Right lobe of liver (tissue), 6 donors: ENCODE measurements at regions not wholly inside any gene's neighbourhood (a gene's known extent, or its start where the extent isn't known, plus 50 kb on each side); places are given as distances from the start of the nearest gene placed in this dataset.
A peak's percentile ranks its signal among the peaks of the same experiment; 100 is the strongest.

Experiments used
- ATAC-seq, 4 donors: fragments of 200-7000 bp; cut with Tn5 transposase; one replicate each; pipeline ENCODE4 v1.9.1; 2020; ENCODE audit warnings: mild to moderate bottlenecking in 4 of 4, moderate library complexity in 4 of 4
- DNase-seq, 3 donors: peaks; one replicate each; pipeline ENCODE4 v3.0.0-alpha.2; 2020
- H3K27ac ChIP-seq, 3 donors: fragments of 200-600 bp; one replicate each; pipeline ENCODE4 v1.8.0; 2022
- H3K27me3 ChIP-seq, 2 donors: fragments of 200-600 bp; one replicate each; pipeline ENCODE4 v1.8.0; 2022
- H3K36me3 ChIP-seq, 4 donors: fragments of 200-600 bp; sonication (generic) in 1 of 4; one replicate each; pipeline versions ENCODE4 v1.5.1 to v1.8.0; 2017 to 2022; ENCODE audit warnings: control low read depth in 1 of 4
- H3K4me1 ChIP-seq, 4 donors: fragments of 200-600 bp; sonication (generic) in 1 of 4; one replicate each; pipeline versions ENCODE4 v1.5.1 to v1.8.0; 2017 to 2022; ENCODE audit warnings: control low read depth in 1 of 4
- H3K4me3 ChIP-seq, 3 donors: fragments of 200-600 bp; one replicate each; pipeline ENCODE4 v1.8.0; 2022
- H3K9me3 ChIP-seq, 4 donors: fragments of 200-600 bp; sonication (generic) in 1 of 4; one replicate each; pipeline versions ENCODE4 v1.5.1 to v1.8.0; 2017 to 2022; ENCODE audit warnings: control low read depth in 1 of 4
- CTCF ChIP-seq, 4 donors: fragments of 200-600 bp in 3 of 4; fragments of 450-650 bp in 1 of 4; IDR thresholded peaks; one replicate each; pipeline versions ENCODE4 v1.5.1 to v1.8.0; 2016 to 2022; ENCODE audit warnings: antibody characterized with exemption in 4 of 4, mild to moderate bottlenecking in 2 of 4
- POLR2A ChIP-seq: fragments of 450-650 bp; IDR thresholded peaks from one replicate; pipeline ENCODE4 v1.6.1; 2017; ENCODE audit warnings: antibody characterized with exemption, mild to moderate bottlenecking
- WGBS: methylation state at CpG from one replicate; pipeline ENCODE4 v1.1.6; 2018; ENCODE audit warnings: low coverage, low lambda C conversion rate; ENCODE audit not compliant: insufficient coverage; ENCODE audit errors: missing lambda C conversion rate; 5-methylcytosine and 5-hydroxymethylcytosine counted together
- intact Hi-C, 2 donors: fragments of 100-400 bp; cut with DNase I; formaldehyde crosslinking; loops; one replicate each; pipeline versions ENCODE4 v1.11.2 to v1.14.1; 2022
- donor health status: DM: no; HTN: yes; CAD: no.
- donor health status: DM: no; HTN: no; CAD: no.
- donor health status: DM: no; HTN: no; CAD: no.
- donor health status: DM: no; HTN: yes; CAD: no.
- donor health status: DM: no; HTN: yes; CAD: no.

- no peaks in the 10 kb centered on the region for H3K4me1 ChIP-seq
- no peak overlapping the region for H3K4me3 ChIP-seq
- 39% methylated on average over 4 of the region's 4 CpGs for WGBS
- no peaks in the 10 kb centered on the region for H3K36me3 ChIP-seq
- TF ChIP-seq POLR2A (no peak), CTCF (IDR thresholded peaks at IDR 0.05) (no peak)
- intact Hi-C loops: no loop called here
- peak; percentile 27 to 65 (median 45) for ATAC-seq
- no peaks in the 10 kb centered on the region for H3K27me3 ChIP-seq
- H3K27ac ChIP-seq: no peak overlapping the region
- H3K9me3 ChIP-seq: no peaks in the 10 kb centered on the region
- DNase-seq: no peak
These were observed 733.5 kb upstream of the MMS22L start for GRCh38 chr6:98016565-98016964.

GRCh38 chr6:98020222-98020621 is 737.2 kb upstream of the MMS22L start:
- H3K4me1 ChIP-seq: no peaks in the 10 kb centered on the region
- H3K27ac ChIP-seq: no peak overlapping the region
- no peaks in the 10 kb centered on the region for H3K9me3 ChIP-seq
- TF ChIP-seq CTCF (IDR thresholded peaks at IDR 0.05) (no peak), POLR2A (no peak)
- intact Hi-C loops: no loop called here
- no peaks in the 10 kb centered on the region for H3K36me3 ChIP-seq
- DNase-seq (no peak), ATAC-seq (no peak)
- 31% methylated on average over 2 of the region's 2 CpGs for WGBS
- no peak overlapping the region for H3K4me3 ChIP-seq
- no peaks in the 10 kb centered on the region for H3K27me3 ChIP-seq

GRCh38 chr6:98024359-98024758 is 741.3 kb upstream of the MMS22L start:
- Histone ChIP-seq H3K4me3 (no peak overlapping the region), H3K36me3 (no peaks in the 10 kb centered on the region), H3K4me1 (no peaks in the 10 kb centered on the region), H3K27me3 (no peaks in the 10 kb centered on the region), H3K27ac (no peak overlapping the region), H3K9me3 (no peaks in the 10 kb centered on the region)
- TF ChIP-seq CTCF (IDR thresholded peaks at IDR 0.05): no peak
- TF ChIP-seq POLR2A: no peak
- ATAC-seq (no peak), DNase-seq (no peak)
- 38% methylated on average over 2 of the region's 2 CpGs for WGBS
- intact Hi-C loops: no loop called here

- Histone ChIP-seq H3K36me3 (no peaks in the 10 kb centered on the region), H3K27me3 (no peaks in the 10 kb centered on the region), H3K9me3 (no peaks in the 10 kb centered on the region), H3K4me1 (no peaks in the 10 kb centered on the region), H3K4me3 (no peak overlapping the region), H3K27ac (no peak overlapping the region)
- DNase-seq (no peak), ATAC-seq (no peak)
- 24% methylated on average over 2 of the region's 2 CpGs for WGBS
- intact Hi-C loops: no loop called here
- TF ChIP-seq CTCF (IDR thresholded peaks at IDR 0.05) (no peak), POLR2A (no peak)
These were observed 744.9 kb upstream of the MMS22L start for GRCh38 chr6:98027898-98028297.

- no peak for DNase-seq
- Histone ChIP-seq H3K4me3 (no peak overlapping the region), H3K4me1 (no peaks in the 10 kb centered on the region), H3K36me3 (no peaks in the 10 kb centered on the region), H3K27ac (no peak overlapping the region), H3K9me3 (no peaks in the 10 kb centered on the region), H3K27me3 (no peaks in the 10 kb centered on the region)
- intact Hi-C loops: no loop called here
- ATAC-seq: no peak
- TF ChIP-seq CTCF (IDR thresholded peaks at IDR 0.05) (no peak), POLR2A (no peak)
- 80% methylated on average over 3 of the region's 3 CpGs for WGBS
These were observed 750.6 kb upstream of the MMS22L start for GRCh38 chr6:98033617-98034016.
